SK-N-DZ (cell line): ENCODE measurements at regions not wholly inside any gene's neighbourhood (a gene's known extent, or its start where the extent isn't known, plus 50 kb on each side); places are given as distances from the start of the nearest gene placed in this dataset.
"Not testable (repeated sequence)": the region's sequence is repeated elsewhere in the genome, so short reads cannot be mapped to it uniquely, and the experiment has no call there.

Experiments used
- DNase-seq: peaks from one replicate; pipeline ENCODE4 v3.0.0-alpha.2; 2015; ENCODE audit warnings: low spot score

GRCh38 chr1:104933846-104934245 is 1184.1 kb downstream of the AMY1C start:
- no peak for DNase-seq

GRCh38 chr1:104945406-104945805 is 1195.7 kb downstream of the AMY1C start:
- DNase-seq: no peak

DNA sequence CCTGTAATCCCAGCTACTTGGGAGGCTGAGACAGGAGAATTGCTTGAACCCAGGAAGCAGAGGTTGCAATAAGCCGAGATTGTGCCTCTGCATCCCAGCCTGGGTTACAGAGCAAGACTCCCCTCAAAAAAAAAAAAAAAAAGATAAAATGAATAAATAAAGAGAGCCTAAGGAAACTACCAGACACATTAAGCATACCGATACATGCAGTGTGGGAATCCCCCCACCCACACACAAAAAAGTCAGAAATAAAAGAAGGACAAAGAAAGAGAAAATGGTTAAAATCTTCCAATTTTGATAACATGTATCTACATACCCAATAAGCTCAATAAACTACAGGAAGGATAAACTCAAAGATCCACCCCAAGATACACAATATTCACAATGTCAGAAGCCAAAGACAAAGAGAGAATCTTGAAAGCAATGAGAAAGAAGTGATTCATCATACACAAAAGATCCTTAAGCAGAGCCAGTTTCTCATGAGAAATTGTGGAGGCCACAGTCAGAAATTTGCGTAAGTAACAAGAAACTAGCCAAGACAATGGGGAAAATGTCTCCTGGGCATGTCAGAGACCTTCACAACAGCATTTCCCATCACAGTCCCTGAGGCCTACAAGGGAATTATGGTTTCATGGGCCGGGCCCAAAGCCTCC is 1197.0 kb downstream of the AMY1C start:
- DNase-seq: no peak

- DNase-seq: no peak
Measured at GRCh38 chr1:104953555-104953954, 1203.9 kb downstream of the AMY1C start.

- DNase-seq: peak; percentile 1
Measured at GRCh38 chr1:104973516-104973915, 1223.8 kb downstream of the AMY1C start.

GRCh38 chr1:104979651-104980050 is 1230.0 kb downstream of the AMY1C start:
- DNase-seq: peak; percentile 65

DNA sequence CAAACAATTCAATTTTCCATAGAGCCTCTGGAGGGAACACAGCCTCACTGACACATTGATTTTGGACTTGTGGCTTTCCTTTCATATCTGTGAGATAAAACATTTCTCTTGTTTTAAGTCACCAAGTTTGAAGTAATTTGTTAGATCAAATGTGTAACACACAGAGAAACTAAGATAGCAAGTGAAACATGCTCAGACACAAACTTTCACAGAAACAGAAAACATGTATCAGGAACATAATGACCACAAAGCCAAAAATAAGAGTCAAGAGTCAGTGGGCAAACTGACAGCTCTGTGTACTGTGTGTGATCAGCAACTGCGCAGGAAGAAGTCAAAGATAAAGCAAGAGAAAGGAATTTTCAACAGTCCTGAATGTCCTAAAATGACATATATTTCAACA is 1237.5 kb downstream of the AMY1C start:
- DNase-seq: no peak

DNA sequence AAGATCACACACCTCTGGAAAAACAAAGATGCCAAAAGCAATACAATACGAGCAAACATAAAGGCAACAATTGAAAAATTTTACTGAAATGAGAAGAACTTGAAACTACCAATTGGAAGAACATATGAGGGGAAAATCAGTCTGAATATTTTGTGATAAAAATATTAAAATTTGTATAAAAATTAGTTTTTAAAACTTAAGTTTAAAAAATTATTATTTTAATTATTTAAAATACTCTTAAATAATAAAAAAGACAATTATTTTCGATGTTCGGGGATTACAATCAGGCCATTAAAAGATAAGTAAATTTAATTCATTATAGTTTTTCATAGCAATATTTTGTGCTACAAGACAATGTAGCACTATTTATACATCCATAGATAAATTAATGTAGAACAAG is 1239.3 kb downstream of the AMY1C start:
- DNase-seq: no peak

- no peak for DNase-seq
Measured at GRCh38 chr1:104991702-104992101, 1242.0 kb downstream of the AMY1C start.

DNA sequence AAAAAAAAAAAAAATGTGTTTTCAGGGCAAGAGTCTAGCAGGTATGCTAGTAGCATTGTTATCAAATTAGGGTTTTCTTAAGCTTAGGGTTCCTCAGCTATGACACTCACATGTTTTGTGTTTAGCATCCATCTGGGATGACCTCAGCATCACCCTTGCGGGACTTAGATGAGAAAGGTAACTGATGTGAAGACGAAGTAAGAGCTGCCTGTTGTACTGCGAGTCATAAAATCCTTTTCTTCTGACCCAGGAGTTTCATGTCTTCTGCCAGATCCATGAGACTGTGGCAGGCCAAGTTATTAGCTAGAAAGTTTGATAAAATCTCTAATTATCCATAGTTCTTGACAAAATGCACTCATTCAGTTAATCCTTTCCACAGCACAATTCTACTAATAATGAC is 1251.1 kb downstream of the AMY1C start:
- no peak for DNase-seq

DNA sequence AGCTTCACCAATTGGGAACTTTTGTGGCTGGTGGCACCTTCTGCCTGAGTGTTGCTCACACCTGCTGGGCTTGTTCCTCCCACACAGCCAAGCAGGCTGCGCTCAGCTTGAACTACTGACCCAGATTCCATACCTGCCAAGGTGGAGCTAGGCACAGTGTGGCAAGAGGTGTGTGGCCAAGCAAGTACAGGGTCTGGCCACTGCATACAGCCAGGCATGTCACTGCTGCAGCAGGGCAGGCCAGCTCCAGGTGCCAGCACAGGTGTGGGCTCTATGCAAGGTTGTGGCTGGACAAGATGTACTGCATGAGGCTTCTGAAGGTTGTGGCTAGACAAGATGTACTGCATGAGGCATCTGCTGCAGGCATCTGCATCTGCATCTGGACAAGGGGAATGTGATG is 1254.8 kb downstream of the AMY1C start:
- no peak for DNase-seq

GRCh38 chr1:105005594-105006195 is 1256.0 kb downstream of the AMY1C start:
- no peak for DNase-seq

DNA sequence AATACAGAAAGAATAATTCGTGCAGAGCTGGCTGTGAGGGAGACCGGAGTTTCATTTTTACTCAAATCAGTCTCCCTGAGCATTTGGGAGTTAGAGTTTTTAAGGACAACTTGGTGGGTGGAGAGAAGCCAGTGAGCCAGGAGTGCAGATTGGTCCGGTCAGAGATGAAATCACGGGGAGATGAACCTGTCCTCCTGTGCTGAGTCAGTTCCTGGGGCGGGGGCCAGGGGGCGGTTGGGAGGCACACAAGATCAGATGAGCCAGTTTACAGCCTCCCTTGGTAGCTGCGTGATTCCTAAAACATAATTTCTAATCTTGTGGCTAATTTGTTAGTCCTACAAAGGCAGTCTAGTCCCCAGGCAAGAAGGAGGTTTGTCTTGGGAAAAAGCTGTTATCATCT is 1267.9 kb downstream of the AMY1C start:
- no peak for DNase-seq

DNA sequence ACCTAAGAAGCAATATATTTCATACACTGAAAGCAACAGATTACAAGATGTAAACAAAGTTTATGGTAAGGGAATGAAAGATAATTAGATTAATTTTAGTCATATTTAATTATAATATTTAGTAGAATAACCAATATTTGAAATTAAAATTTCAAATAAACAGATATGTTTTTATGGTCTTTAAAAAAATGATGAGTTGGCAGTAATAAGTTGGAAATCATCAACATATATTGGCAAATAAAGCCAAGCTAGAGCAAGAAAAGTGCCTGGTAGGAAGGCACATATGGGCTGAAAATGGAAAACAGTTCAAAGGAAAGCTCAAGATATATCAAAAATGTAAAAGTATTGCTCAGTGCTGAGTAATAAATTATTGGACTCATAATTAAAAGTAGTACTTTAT is 1274.0 kb downstream of the AMY1C start:
- DNase-seq: no peak

DNA sequence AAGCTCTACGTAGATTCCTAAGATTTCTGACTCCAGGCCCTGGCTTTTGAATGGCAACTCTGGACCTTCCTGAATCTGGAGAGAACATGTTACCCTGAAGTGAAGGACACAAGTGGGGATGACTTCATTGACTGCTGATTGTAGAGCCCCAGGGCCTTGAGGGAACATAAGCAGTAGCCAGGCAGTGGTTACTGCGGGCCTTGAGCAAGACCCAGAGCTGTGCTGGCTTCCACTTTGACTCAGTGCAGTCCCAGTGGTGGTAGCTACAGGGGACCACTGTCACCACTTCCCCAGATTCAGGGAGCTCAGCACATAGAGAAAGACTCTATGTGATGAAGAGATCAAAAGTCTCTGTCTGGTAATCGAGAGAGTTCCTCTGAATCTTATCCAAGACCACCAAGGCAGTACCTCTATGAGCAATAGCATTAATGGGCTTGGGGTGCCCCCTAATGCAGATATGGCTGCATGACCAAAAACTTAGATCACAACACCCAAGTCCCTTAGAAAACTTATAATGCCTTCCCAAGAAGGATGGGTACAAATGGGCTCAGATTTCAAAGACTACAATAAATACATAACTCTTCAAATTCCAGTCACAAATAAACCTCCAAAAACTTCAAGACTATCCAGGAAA is 1278.3 kb downstream of the AMY1C start:
- no peak for DNase-seq

- no peak for DNase-seq
Measured at GRCh38 chr1:105072446-105072845, 1322.7 kb downstream of the AMY1C start.

DNA sequence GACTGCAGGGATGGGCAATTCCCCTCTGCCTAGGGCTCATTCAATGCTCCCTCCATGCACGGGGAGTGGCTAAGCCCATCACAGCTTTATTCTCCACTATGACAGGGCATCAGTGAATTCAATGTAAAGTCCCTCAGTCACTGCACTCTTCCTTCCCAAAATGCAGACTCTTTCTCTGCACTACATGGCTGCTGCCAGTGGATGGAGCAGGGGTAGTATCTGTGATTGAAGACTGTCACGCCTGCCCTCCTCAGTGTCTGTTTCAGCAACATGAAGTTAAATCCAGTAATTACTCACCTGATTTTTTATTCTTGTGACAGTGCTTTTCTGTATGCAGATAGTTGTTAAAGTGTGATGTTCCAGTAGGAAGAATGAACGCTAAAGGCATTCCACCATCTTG is 1323.2 kb downstream of the AMY1C start:
- no peak for DNase-seq

GRCh38 chr1:105073660-105074059 is 1324.0 kb downstream of the AMY1C start:
- no peak for DNase-seq

DNA sequence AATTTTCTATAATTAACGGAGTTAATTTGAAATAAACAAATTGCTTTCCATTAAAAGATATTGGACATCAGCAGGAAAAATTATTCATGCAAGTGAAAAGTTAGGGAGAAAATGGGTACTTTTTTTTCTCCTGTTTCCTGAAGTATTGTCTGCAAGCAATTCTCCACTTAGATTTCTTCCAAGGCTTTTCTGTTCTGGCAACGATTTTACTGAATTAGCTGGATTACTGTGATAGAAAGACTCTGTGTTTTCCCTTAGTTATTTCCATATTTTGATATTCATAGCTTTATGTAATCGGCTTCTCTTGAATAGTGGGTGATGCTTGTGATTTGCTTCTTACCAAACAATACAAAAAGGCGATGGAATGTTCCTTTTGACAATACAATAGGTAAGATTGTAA is 1333.9 kb downstream of the AMY1C start:
- no peak for DNase-seq

DNA sequence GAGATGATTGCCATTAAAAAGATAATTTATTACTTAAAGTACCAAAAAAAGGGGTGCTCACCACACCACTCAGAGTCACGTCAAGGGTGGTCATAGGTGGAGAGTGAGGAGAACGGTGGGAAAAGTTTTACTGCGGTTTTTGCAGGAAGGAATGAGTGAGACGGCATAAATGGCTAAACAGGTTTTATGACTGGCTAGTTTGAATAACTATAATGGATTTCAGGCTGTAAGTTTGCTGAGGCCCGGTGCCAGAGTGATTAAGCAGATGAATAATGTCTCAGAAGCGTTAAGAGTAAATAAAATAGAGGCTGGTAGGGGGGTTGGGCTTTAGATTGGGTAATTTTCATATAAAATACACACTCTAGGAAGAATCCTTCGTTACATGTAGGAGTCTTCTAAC is 1337.8 kb downstream of the AMY1C start:
- no peak for DNase-seq

- no peak for DNase-seq
Measured at GRCh38 chr1:105088166-105088565, 1338.5 kb downstream of the AMY1C start.

- not testable (repeated sequence) for DNase-seq
Measured at GRCh38 chr1:105093893-105094292, 1344.2 kb downstream of the AMY1C start.

DNA sequence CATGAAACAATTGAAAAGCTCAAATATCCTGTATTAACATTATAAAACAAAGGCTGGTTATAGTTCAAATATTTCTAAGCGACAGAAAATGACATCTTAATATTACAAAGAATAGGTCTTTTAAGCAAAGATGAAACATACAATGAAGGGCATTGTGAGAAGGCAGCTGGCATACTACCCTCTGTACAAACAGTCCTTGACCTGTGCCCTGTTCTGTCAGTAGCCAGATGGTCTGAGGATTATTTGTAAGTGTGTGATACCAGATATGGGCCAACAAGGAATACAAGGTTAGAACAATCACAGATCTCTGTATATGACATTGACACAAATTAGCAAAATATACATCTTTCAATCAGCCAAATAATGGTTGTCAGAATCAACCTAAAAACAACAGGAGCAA is 1350.4 kb downstream of the AMY1C start:
- DNase-seq: no peak
